ENCODE measurements at regions not wholly inside any gene's neighbourhood (a gene's known extent, or its start where the extent isn't known, plus 50 kb on each side); places are given as distances from the start of the nearest gene placed in this dataset.
"Not testable (repeated sequence)": the region's sequence is repeated elsewhere in the genome, so short reads cannot be mapped to it uniquely, and the experiment has no call there.

GRCh38 chr16:59632276-59632855, 898.2 kb upstream of the GOT2 start:
- DNase-seq (ENCODE audit: low read depth) = peak; percentile 23
- Histone ChIP-seq H3K9ac (ENCODE audit: low read length) (peak overlapping the region; percentile 23), H3K36me3 (ENCODE audit: control insufficient read depth, insufficient read depth, low read length, severe bottlenecking) (no peaks in the 10 kb centered on the region), H3K9me3 (ENCODE audit: control insufficient read depth, low read length) (no peaks in the 10 kb centered on the region), H3K4me3 (ENCODE audit: low read length) (no peak overlapping the region), H3K4me1 (ENCODE audit: control insufficient read depth, insufficient read depth, low read length) (peaks cover 45% of the 10 kb centered on the region), H3K27me3 (replicated peaks; ENCODE audit: control insufficient read depth, insufficient read depth, low read length) (no peaks in the 10 kb centered on the region)

DNA sequence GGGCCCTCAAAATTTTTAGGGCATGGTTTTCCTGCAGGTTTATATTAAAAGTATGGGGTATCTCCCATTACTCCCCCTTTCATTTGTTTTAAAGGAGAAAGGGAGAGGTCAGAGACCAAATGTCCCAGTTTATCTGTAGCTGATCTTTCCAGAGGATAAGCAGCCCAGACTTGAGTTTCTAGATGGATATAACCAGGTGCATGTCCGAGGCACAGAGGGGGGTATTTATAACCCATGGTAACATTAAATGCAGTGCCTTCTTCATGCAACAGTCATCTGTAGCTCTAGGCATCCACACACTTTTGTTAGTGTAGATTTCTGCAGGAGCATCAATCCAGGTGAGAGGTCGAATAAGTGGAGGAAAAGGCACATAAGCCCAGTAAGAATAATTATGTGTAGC, 890.3 kb upstream of the GOT2 start:
- H3K9ac ChIP-seq (ENCODE audit: low read length); H3K4me3 ChIP-seq (ENCODE audit: low read length); H3K4me1 ChIP-seq (ENCODE audit: control insufficient read depth, insufficient read depth, low read length); H3K36me3 ChIP-seq (ENCODE audit: control insufficient read depth, insufficient read depth, low read length, severe bottlenecking); H3K9me3 ChIP-seq (ENCODE audit: control insufficient read depth, low read length); DNase-seq (ENCODE audit: low read depth); H3K27me3 ChIP-seq (replicated peaks; ENCODE audit: control insufficient read depth, insufficient read depth, low read length): not testable (repeated sequence)

- DNase-seq (ENCODE audit: low read depth) = no peak
- Histone ChIP-seq H3K9me3 (ENCODE audit: control insufficient read depth, low read length) (no peaks in the 10 kb centered on the region), H3K9ac (ENCODE audit: low read length) (no peak overlapping the region), H3K4me1 (ENCODE audit: control insufficient read depth, insufficient read depth, low read length) (no peaks in the 10 kb centered on the region), H3K4me3 (ENCODE audit: low read length) (no peak overlapping the region), H3K36me3 (ENCODE audit: control insufficient read depth, insufficient read depth, low read length, severe bottlenecking) (no peaks in the 10 kb centered on the region), H3K27me3 (replicated peaks; ENCODE audit: control insufficient read depth, insufficient read depth, low read length) (no peaks in the 10 kb centered on the region)
Observed at GRCh38 chr16:59614466-59615240, 880.5 kb upstream of the GOT2 start.

GRCh38 chr16:59612910-59613620, 878.9 kb upstream of the GOT2 start:
- H3K36me3 ChIP-seq (ENCODE audit: control insufficient read depth, insufficient read depth, low read length, severe bottlenecking); H3K9me3 ChIP-seq (ENCODE audit: control insufficient read depth, low read length); H3K4me3 ChIP-seq (ENCODE audit: low read length): not testable (repeated sequence)

GRCh38 chr16:59612094-59612493, 878.0 kb upstream of the GOT2 start:
- DNase-seq (ENCODE audit: low read depth) = no peak
- H3K36me3 ChIP-seq (ENCODE audit: control insufficient read depth, insufficient read depth, low read length, severe bottlenecking) = no peaks in the 10 kb centered on the region
- no peaks in the 10 kb centered on the region for H3K4me1 ChIP-seq (ENCODE audit: control insufficient read depth, insufficient read depth, low read length)
- H3K4me3 ChIP-seq (ENCODE audit: low read length) = no peak overlapping the region
- H3K27me3 ChIP-seq (replicated peaks; ENCODE audit: control insufficient read depth, insufficient read depth, low read length) = no peaks in the 10 kb centered on the region
- H3K9me3 ChIP-seq (ENCODE audit: control insufficient read depth, low read length) = no peaks in the 10 kb centered on the region
- no peak overlapping the region for H3K9ac ChIP-seq (ENCODE audit: low read length)

More at GRCh38 chr16:59612910-59613620, 878.9 kb upstream of the GOT2 start:
- not testable (repeated sequence) for H3K4me1 ChIP-seq (ENCODE audit: control insufficient read depth, insufficient read depth, low read length); H3K9ac ChIP-seq (ENCODE audit: low read length); H3K27me3 ChIP-seq (replicated peaks; ENCODE audit: control insufficient read depth, insufficient read depth, low read length); DNase-seq (ENCODE audit: low read depth)

DNA sequence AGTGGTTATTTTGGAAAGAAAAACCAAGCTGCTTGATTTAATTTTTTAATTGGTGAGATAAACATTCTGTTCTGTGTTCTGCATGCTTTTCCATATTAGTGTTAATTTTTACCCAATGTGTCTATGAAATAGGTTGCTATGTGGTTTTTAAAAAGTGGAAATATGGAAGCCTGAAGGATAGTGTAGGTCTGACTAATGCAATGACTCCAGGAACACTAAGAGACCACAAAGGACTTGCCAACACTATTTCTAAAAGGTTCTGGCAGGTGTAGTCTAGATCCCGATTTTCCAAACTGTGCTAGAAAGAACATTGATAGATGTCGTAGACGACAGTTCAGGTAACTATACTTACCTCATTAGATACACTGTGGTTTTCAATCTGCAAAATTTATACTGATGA, 877.4 kb upstream of the GOT2 start:
- H3K4me3 ChIP-seq (ENCODE audit: low read length) = no peak overlapping the region
- no peaks in the 10 kb centered on the region for H3K9me3 ChIP-seq (ENCODE audit: control insufficient read depth, low read length)
- no peak for DNase-seq (ENCODE audit: low read depth)
- H3K27me3 ChIP-seq (replicated peaks; ENCODE audit: control insufficient read depth, insufficient read depth, low read length) = no peaks in the 10 kb centered on the region
- H3K4me1 ChIP-seq (ENCODE audit: control insufficient read depth, insufficient read depth, low read length) = no peaks in the 10 kb centered on the region
- no peak overlapping the region for H3K9ac ChIP-seq (ENCODE audit: low read length)
- H3K36me3 ChIP-seq (ENCODE audit: control insufficient read depth, insufficient read depth, low read length, severe bottlenecking) = no peaks in the 10 kb centered on the region

DNA sequence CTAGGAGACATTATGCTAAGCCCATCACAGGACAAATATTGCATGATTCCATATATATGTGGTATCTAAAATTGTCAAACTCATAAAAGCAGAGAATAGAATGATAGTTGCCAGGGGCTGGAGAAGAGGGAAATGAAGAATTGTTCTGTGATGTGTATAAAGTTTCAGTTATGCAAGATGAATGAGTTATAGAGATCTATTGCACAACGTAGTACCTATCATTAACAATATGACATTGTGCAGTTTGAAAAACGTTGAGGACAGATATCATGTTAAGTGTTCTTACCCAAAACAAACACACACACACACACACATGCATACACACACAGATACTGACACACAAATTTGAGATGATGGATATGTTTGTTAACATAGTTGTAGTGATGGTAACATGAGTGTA, 871.6 kb upstream of the GOT2 start:
- no peaks in the 10 kb centered on the region for H3K9me3 ChIP-seq (ENCODE audit: control insufficient read depth, low read length)
- H3K27me3 ChIP-seq (replicated peaks; ENCODE audit: control insufficient read depth, insufficient read depth, low read length) = no peaks in the 10 kb centered on the region
- H3K36me3 ChIP-seq (ENCODE audit: control insufficient read depth, insufficient read depth, low read length, severe bottlenecking) = no peaks in the 10 kb centered on the region
- no peak overlapping the region for H3K9ac ChIP-seq (ENCODE audit: low read length)
- no peak overlapping the region for H3K4me3 ChIP-seq (ENCODE audit: low read length)
- peak; percentile 10 for DNase-seq (ENCODE audit: low read depth)
- H3K4me1 ChIP-seq (ENCODE audit: control insufficient read depth, insufficient read depth, low read length) = peaks cover 26% of the 10 kb centered on the region

GRCh38 chr16:59604354-59604753, 870.2 kb upstream of the GOT2 start:
- peak; percentile 14 for DNase-seq (ENCODE audit: low read depth)
- H3K36me3 ChIP-seq (ENCODE audit: control insufficient read depth, insufficient read depth, low read length, severe bottlenecking) = no peaks in the 10 kb centered on the region
- no peaks in the 10 kb centered on the region for H3K9me3 ChIP-seq (ENCODE audit: control insufficient read depth, low read length)
- no peak overlapping the region for H3K9ac ChIP-seq (ENCODE audit: low read length)
- H3K27me3 ChIP-seq (replicated peaks; ENCODE audit: control insufficient read depth, insufficient read depth, low read length) = no peaks in the 10 kb centered on the region
- H3K4me3 ChIP-seq (ENCODE audit: low read length) = no peak overlapping the region
- peaks cover 26% of the 10 kb centered on the region for H3K4me1 ChIP-seq (ENCODE audit: control insufficient read depth, insufficient read depth, low read length)

- DNase-seq (ENCODE audit: low read depth) = no peak
- no peaks in the 10 kb centered on the region for H3K36me3 ChIP-seq (ENCODE audit: control insufficient read depth, insufficient read depth, low read length, severe bottlenecking)
- no peaks in the 10 kb centered on the region for H3K27me3 ChIP-seq (replicated peaks; ENCODE audit: control insufficient read depth, insufficient read depth, low read length)
- no peak overlapping the region for H3K4me3 ChIP-seq (ENCODE audit: low read length)
- H3K4me1 ChIP-seq (ENCODE audit: control insufficient read depth, insufficient read depth, low read length) = peaks cover 35% of the 10 kb centered on the region
- H3K9me3 ChIP-seq (ENCODE audit: control insufficient read depth, low read length) = no peaks in the 10 kb centered on the region
- no peak overlapping the region for H3K9ac ChIP-seq (ENCODE audit: low read length)
Observed at GRCh38 chr16:59601452-59601851, 867.3 kb upstream of the GOT2 start.

- peaks cover 30% of the 10 kb centered on the region for H3K4me1 ChIP-seq (ENCODE audit: control insufficient read depth, insufficient read depth, low read length)
- H3K4me3 ChIP-seq (ENCODE audit: low read length) = no peak overlapping the region
Observed at GRCh38 chr16:59597269-59597668, 863.2 kb upstream of the GOT2 start.

DNA sequence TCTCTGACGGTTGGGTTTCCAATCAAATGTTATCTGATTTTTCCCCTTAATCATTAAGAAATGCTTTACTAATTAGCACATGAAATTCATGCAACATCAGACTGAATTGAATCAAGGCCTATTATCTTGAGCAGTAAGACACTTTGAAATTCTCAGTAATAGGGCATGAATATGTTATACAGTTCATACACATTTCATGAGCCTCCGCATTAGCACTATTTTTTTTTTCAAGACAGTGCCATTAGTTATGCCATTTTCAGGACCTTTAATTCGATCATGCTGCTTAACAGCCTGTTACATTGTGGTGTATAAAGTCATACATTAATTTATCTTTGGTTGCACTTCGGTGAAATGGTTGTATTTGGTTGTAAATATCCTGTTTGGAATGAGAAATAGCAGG, 862.6 kb upstream of the GOT2 start:
- Histone ChIP-seq H3K9ac (ENCODE audit: low read length) (no peak overlapping the region), H3K4me3 (ENCODE audit: low read length) (no peak overlapping the region), H3K4me1 (ENCODE audit: control insufficient read depth, insufficient read depth, low read length) (peaks cover 30% of the 10 kb centered on the region), H3K9me3 (ENCODE audit: control insufficient read depth, low read length) (no peaks in the 10 kb centered on the region), H3K36me3 (ENCODE audit: control insufficient read depth, insufficient read depth, low read length, severe bottlenecking) (no peaks in the 10 kb centered on the region), H3K27me3 (replicated peaks; ENCODE audit: control insufficient read depth, insufficient read depth, low read length) (no peaks in the 10 kb centered on the region)
- no peak for DNase-seq (ENCODE audit: low read depth)

More at GRCh38 chr16:59597269-59597668, 863.2 kb upstream of the GOT2 start:
- Histone ChIP-seq H3K9me3 (ENCODE audit: control insufficient read depth, low read length) (no peaks in the 10 kb centered on the region), H3K27me3 (replicated peaks; ENCODE audit: control insufficient read depth, insufficient read depth, low read length) (no peaks in the 10 kb centered on the region), H3K9ac (ENCODE audit: low read length) (no peak overlapping the region), H3K36me3 (ENCODE audit: control insufficient read depth, insufficient read depth, low read length, severe bottlenecking) (no peaks in the 10 kb centered on the region)
- no peak for DNase-seq (ENCODE audit: low read depth)

Data from adipocyte (in vitro differentiated cells).